Testis (tissue), 2 donors: ENCODE measurements at regions not wholly inside any gene's neighbourhood (a gene's known extent, or its start where the extent isn't known, plus 50 kb on each side); places are given as distances from the start of the nearest gene placed in this dataset.

Experiments
- POLR2A ChIP-seq: fragments of 450-650 bp; IDR thresholded peaks from one replicate; pipeline ENCODE4 v1.6.1; 2017; ENCODE audit warnings: antibody characterized with exemption, mild to moderate bottlenecking, moderate library complexity
- TF ChIP-seq, protein P1 (sequence below), 3 experiments: fragments of 450-650 bp in 2 of 3; fragments of 200-600 bp in 1 of 3; sonication (generic) in 1 of 3; IDR thresholded peaks; one replicate each; pipeline ENCODE4 v1.5.1; 2016 to 2019; ENCODE audit warnings: antibody characterized with exemption in 3 of 3, mild to moderate bottlenecking in 2 of 3, moderate library complexity in 1 of 3

DNA sequence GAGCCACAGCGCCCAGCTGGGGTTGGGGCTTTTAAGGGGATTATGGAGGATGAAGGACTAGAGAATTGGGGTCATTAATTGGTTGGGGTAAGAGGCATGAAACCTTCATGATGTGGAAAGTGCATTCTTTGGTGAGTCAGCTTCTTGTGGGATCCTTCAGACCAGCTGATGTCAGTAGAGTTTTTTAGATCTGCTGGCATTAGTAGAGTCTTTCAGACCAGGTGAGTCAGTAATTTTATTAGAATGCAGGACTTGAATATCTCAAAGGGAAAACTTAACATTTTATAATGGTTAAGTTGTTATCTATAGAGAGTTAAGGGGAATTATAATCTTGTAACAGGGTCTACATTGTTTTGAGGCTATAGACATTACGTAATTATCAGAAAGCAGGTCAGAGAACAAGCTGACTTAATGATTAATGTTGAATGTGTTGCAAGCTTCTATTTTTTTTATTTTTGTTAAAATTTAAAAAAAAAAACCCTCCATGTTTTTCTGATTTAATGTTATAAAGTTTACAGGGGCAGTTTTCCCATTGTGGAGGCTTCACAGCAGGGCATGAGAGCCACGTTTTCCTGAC lies 160.9 kb upstream of the FMN2 start:
- TF ChIP-seq, protein P1, sequence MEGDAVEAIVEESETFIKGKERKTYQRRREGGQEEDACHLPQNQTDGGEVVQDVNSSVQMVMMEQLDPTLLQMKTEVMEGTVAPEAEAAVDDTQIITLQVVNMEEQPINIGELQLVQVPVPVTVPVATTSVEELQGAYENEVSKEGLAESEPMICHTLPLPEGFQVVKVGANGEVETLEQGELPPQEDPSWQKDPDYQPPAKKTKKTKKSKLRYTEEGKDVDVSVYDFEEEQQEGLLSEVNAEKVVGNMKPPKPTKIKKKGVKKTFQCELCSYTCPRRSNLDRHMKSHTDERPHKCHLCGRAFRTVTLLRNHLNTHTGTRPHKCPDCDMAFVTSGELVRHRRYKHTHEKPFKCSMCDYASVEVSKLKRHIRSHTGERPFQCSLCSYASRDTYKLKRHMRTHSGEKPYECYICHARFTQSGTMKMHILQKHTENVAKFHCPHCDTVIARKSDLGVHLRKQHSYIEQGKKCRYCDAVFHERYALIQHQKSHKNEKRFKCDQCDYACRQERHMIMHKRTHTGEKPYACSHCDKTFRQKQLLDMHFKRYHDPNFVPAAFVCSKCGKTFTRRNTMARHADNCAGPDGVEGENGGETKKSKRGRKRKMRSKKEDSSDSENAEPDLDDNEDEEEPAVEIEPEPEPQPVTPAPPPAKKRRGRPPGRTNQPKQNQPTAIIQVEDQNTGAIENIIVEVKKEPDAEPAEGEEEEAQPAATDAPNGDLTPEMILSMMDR (IDR thresholded peaks at IDR 0.05) = no peak
- TF ChIP-seq POLR2A = no peak
